ENCODE measurements at regions not wholly inside any gene's neighbourhood (a gene's known extent, or its start where the extent isn't known, plus 50 kb on each side); places are given as distances from the start of the nearest gene placed in this dataset.

DNA sequence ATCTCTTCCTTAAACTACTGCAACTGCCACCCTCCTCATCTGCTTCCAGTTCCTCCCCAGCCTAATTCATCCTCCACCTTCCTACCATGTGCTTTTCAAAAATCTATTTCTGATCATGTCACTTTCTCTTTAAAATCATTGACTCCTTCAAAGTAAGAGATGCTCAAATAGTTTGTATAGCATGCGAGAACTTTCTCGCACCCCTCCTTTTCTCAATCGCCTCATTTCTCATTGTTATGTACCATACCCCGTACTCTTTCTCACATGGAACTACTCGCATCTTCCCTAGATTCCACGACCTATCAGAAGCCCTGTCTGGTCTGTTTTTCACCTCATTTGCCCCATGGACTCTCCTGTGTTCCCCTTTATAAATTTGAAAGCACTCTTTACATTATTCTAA lies 238.2 kb downstream of the NRIP1 start:
- DNase-seq: no peak
- WGBS, 2 donors (ENCODE audit: low coverage in 1 of 2): 93 to 95% methylated on average over 6 of the region's 6 CpGs
- Histone ChIP-seq H3K27ac (no peak overlapping the region), H3K9me3 (no peaks in the 10 kb centered on the region), H3K36me3 (no peaks in the 10 kb centered on the region), H3K27me3 (no peaks in the 10 kb centered on the region), H3K4me3 (no peak overlapping the region), H3K4me1 (no peaks in the 10 kb centered on the region)
- no peak for TF ChIP-seq POLR2A (IDR thresholded peaks at IDR 0.05)
- no peak for TF ChIP-seq EP300 (IDR thresholded peaks at IDR 0.05; ENCODE audit: low read depth)
- TF ChIP-seq, protein P1, sequence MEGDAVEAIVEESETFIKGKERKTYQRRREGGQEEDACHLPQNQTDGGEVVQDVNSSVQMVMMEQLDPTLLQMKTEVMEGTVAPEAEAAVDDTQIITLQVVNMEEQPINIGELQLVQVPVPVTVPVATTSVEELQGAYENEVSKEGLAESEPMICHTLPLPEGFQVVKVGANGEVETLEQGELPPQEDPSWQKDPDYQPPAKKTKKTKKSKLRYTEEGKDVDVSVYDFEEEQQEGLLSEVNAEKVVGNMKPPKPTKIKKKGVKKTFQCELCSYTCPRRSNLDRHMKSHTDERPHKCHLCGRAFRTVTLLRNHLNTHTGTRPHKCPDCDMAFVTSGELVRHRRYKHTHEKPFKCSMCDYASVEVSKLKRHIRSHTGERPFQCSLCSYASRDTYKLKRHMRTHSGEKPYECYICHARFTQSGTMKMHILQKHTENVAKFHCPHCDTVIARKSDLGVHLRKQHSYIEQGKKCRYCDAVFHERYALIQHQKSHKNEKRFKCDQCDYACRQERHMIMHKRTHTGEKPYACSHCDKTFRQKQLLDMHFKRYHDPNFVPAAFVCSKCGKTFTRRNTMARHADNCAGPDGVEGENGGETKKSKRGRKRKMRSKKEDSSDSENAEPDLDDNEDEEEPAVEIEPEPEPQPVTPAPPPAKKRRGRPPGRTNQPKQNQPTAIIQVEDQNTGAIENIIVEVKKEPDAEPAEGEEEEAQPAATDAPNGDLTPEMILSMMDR (IDR thresholded peaks at IDR 0.05): no peak
- no peak for TF ChIP-seq POLR2AphosphoS5 (IDR thresholded peaks at IDR 0.05)
- intact Hi-C loops (cut with DNase I; ENCODE audit: low total_unique reads): no loop called here
- in situ Hi-C loops (cut with MboI; ENCODE audit: low pct_ligation_motif_present in 1 of 4, low pct_unique_long_range_greater_than_20kb in 1 of 4, low sequenced_read_pairs in 3 of 4): no loop called here

DNA sequence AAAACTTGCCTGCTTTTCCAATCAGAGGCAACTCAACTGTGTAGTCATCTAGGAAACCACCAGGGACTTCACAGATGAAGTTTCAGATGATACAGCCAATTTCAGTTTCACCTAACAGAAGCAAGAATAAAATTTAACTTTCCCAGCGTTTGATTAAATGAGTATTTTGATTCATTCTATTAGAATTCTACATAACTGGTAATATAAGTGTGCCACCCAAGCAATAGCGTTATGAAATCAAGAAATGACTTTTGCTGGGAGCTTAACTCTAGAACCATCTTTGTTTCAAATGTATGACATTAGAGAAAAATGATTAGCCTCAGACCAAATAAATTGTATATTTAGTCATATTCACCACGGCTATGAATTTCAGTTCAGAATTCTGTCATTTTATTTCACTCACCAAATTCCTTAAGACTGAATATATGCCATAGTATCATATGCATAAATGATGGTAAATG lies 239.3 kb downstream of the NRIP1 start:
- H3K27me3 ChIP-seq: no peaks in the 10 kb centered on the region
- 62 to 73% methylated on average over 3 of the region's 3 CpGs for WGBS, 2 donors (ENCODE audit: low coverage in 1 of 2)
- no peak overlapping the region for H3K4me3 ChIP-seq
- no peak overlapping the region for H3K27ac ChIP-seq
- intact Hi-C loops (cut with DNase I; ENCODE audit: low total_unique reads): no loop called here
- no peak for DNase-seq
- in situ Hi-C loops (cut with MboI; ENCODE audit: low pct_ligation_motif_present in 1 of 4, low pct_unique_long_range_greater_than_20kb in 1 of 4, low sequenced_read_pairs in 3 of 4): no loop called here
- H3K36me3 ChIP-seq: no peaks in the 10 kb centered on the region
- H3K4me1 ChIP-seq: no peaks in the 10 kb centered on the region
- no peaks in the 10 kb centered on the region for H3K9me3 ChIP-seq
- no peak for TF ChIP-seq POLR2A (IDR thresholded peaks at IDR 0.05)
- TF ChIP-seq POLR2AphosphoS5 (IDR thresholded peaks at IDR 0.05): no peak
- TF ChIP-seq EP300 (IDR thresholded peaks at IDR 0.05; ENCODE audit: low read depth): no peak
- TF ChIP-seq, protein P1 (IDR thresholded peaks at IDR 0.05): no peak

DNA sequence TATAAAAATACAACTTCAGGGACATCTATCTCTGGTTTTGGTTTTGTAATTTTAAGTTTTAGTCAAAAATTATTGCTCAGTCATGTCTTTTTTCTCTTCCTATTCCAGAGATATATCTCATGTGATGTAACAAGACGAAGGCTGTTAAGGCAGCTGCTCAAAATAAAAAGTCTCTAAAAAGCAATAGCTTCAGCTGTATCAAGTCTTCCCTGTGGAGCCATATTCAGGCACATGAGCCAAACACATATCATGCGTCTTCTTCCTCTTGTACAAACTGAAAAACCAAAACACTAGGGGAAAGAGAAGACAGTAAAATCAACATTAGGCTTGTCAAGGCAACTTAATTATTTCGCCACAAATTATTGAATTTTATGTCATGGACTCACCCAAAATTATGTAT lies 240.7 kb downstream of the NRIP1 start:
- in situ Hi-C loops (cut with MboI; ENCODE audit: low pct_ligation_motif_present in 1 of 4, low pct_unique_long_range_greater_than_20kb in 1 of 4, low sequenced_read_pairs in 3 of 4): no loop called here
- WGBS, 2 donors (ENCODE audit: low coverage in 1 of 2): 88 to 90% methylated on average over 3 of the region's 3 CpGs

DNA sequence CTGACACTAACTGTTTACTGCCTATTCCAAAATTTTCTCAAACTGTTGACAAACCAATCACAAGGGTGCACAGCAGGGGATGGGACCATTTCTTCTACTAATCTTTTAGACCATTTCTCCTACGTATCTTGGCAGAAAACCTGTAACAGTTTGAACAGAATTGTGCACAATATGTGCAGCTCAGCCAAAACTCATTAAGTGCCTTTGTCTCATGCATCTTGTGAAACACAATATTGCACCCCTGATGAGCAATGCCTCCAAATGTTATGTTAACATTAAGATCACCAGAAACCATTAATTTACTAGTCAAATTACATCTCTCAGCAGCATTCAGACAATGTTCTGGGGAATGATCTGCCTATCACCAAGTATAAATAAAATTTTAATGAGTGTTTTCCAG lies 247.5 kb downstream of the NRIP1 start:
- H3K9me3 ChIP-seq: no peaks in the 10 kb centered on the region
- DNase-seq: no peak
- no peaks in the 10 kb centered on the region for H3K4me1 ChIP-seq
- no peak overlapping the region for H3K4me3 ChIP-seq
- TF ChIP-seq POLR2A (IDR thresholded peaks at IDR 0.05) (no peak), EP300 (IDR thresholded peaks at IDR 0.05; ENCODE audit: low read depth) (no peak), POLR2AphosphoS5 (IDR thresholded peaks at IDR 0.05) (no peak)
- TF ChIP-seq, protein P1 (IDR thresholded peaks at IDR 0.05): no peak
- H3K27ac ChIP-seq: no peak overlapping the region
- in situ Hi-C loops (cut with MboI; ENCODE audit: low pct_ligation_motif_present in 1 of 4, low pct_unique_long_range_greater_than_20kb in 1 of 4, low sequenced_read_pairs in 3 of 4) (no loop called here), intact Hi-C loops (cut with DNase I; ENCODE audit: low total_unique reads) (no loop called here)
- no peaks in the 10 kb centered on the region for H3K36me3 ChIP-seq
- 67 to 100% methylated on average over 1 of the region's 1 CpG for WGBS, 2 donors (ENCODE audit: low coverage in 1 of 2)
- H3K27me3 ChIP-seq: no peaks in the 10 kb centered on the region

More for the DNA sequence above, 240.7 kb downstream of the NRIP1 start:
- Histone ChIP-seq H3K27ac (no peak overlapping the region), H3K27me3 (no peaks in the 10 kb centered on the region), H3K36me3 (no peaks in the 10 kb centered on the region), H3K4me1 (no peaks in the 10 kb centered on the region), H3K4me3 (no peak overlapping the region), H3K9me3 (no peaks in the 10 kb centered on the region)
- TF ChIP-seq POLR2A (IDR thresholded peaks at IDR 0.05): no peak
- no peak for TF ChIP-seq POLR2AphosphoS5 (IDR thresholded peaks at IDR 0.05)
- no peak for DNase-seq
- intact Hi-C loops (cut with DNase I; ENCODE audit: low total_unique reads): no loop called here

DNA sequence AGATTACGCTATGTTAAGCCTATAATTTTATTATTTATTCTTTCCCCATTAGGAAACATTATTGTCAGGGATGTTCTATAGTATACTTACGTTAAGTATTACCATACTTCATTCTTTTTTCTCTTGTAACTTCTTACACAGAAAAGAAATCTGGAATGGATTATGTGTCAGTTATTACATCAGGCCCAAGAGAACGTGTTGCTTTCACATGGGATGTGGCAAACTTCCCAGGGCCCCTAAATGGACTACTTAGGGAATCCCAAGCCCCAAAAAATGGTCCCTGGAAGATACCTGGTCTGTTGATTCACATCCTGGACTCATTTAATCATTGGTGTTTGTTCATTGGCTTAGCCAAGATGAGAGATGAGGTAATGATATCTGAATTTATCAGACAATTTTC lies 249.8 kb downstream of the NRIP1 start:
- WGBS, 2 donors (ENCODE audit: low coverage in 1 of 2): 84 to 87% methylated on average over 3 of the region's 3 CpGs
- TF ChIP-seq EP300 (IDR thresholded peaks at IDR 0.05; ENCODE audit: low read depth) (no peak), POLR2A (IDR thresholded peaks at IDR 0.05) (no peak)
- TF ChIP-seq, protein P1 (IDR thresholded peaks at IDR 0.05): no peak
- no peaks in the 10 kb centered on the region for H3K4me1 ChIP-seq
- no peak for DNase-seq
- no peaks in the 10 kb centered on the region for H3K27me3 ChIP-seq
- no peak overlapping the region for H3K4me3 ChIP-seq
- in situ Hi-C loops (cut with MboI; ENCODE audit: low pct_ligation_motif_present in 1 of 4, low pct_unique_long_range_greater_than_20kb in 1 of 4, low sequenced_read_pairs in 3 of 4): no loop called here
- no peaks in the 10 kb centered on the region for H3K9me3 ChIP-seq
- intact Hi-C loops (cut with DNase I; ENCODE audit: low total_unique reads): no loop called here
- H3K36me3 ChIP-seq: no peaks in the 10 kb centered on the region
- H3K27ac ChIP-seq: no peak overlapping the region
